HG03095 (cell line): ENCODE measurements at regions not wholly inside any gene's neighbourhood (a gene's known extent, or its start where the extent isn't known, plus 50 kb on each side); places are given as distances from the start of the nearest gene placed in this dataset.

ENCODE experiments used
- ATAC-seq: cut with Tn5 transposase; IDR thresholded peaks from one replicate; pipeline ENCODE4 v1.9.1; 2021; ENCODE audit warnings: moderate library complexity; ENCODE audit not compliant: unreplicated experiment

DNA sequence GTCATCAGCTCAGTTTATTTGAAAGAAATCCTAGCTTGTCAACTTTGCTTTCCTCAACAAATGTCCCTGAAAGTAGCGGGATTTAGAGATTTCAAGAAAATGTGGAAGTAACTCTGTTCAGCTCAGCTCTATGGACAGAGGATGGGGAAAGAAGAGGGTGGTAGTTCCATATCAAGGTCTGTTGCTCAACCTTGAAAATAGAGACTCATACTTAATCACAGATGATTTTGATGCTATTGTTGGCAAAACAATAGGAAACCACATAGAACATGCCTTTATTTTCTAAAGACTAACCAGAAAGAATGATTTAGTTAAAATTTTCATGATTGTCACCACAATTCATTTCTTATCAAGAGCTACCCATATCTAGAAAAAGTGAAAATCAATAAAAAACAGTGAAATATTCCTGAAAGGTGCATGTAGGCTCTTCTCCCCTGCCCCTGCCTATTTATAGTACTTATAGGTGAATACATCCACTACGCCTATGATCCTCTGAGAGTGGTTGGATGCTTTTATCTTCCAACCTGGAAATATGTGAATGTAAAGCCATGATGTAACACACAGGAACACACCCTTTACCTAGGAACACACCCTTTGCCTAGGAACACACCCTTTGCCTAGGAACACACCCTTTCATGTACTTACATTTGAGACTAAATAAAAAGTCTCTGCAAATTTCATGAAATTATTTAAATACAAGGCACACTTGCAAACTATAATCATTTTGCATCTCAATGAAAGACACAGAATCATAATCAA is 65.8 kb downstream of the ETAA1 start:
- no peak for ATAC-seq

- no peak for ATAC-seq
Measured at GRCh38 chr2:67463810-67464209, 66.7 kb downstream of the ETAA1 start.

DNA sequence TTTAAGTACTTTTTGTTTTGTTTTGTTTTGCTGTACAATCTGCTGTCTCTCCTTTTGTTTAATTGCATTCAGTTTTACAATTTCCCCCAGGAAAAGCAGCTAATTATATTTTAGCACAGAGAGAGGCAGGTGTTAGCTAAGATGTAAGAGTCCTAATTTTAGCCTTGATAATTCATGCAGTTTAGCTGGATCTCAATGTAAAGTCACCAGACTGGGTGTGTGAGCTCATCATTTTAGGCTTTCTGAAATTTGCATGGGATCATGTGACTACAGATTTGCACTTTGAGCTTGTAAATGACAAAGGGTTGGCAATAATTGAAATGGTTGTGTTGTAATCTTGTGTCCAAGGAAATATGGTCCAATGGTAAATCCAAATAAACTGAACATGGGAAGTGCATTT is 68.5 kb downstream of the ETAA1 start:
- no peak for ATAC-seq

GRCh38 chr2:67466734-67467133 is 69.6 kb downstream of the ETAA1 start:
- no peak for ATAC-seq

DNA sequence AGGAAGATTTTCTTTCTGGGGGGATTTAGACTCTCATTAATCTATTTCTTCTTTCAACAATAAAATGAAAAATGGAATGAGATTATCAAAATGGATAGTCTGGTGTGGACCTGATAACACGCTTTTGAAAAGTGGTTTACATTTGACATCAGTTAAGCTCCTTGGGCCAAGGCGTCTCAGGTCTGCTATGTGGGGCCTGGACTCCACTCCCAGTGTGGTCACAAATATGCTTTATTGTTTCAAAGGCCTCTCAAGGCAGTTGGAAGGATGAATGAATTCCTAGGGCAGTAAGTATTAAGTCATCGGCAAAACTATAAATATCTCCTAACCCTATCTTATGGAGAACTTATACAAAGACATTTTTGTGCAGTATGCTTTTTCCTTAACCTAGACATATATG is 74.5 kb downstream of the ETAA1 start:
- ATAC-seq = no peak

- ATAC-seq = no peak
Measured at GRCh38 chr2:67476809-67477790, 80.0 kb downstream of the ETAA1 start.

GRCh38 chr2:67479261-67479660 is 82.1 kb downstream of the ETAA1 start:
- no peak for ATAC-seq

DNA sequence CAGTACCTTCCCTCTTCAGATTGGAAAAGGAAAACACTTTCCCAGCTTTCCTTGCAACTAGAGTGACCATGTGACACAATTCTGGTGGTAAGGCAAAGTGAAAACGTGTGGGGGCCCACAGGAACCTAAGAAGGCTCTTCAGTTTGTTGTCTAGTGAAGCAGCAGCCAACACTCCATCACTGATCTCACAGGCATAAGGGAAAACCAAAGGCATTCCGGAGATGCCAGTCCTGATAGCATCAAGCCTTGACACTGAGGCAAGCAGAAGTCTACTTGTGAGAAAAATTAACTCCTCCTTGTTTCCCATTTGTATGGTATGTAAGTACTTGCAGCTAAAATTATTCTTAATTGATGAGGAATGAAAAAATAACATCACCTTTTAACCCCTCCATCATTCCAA is 88.3 kb downstream of the ETAA1 start:
- ATAC-seq = no peak

DNA sequence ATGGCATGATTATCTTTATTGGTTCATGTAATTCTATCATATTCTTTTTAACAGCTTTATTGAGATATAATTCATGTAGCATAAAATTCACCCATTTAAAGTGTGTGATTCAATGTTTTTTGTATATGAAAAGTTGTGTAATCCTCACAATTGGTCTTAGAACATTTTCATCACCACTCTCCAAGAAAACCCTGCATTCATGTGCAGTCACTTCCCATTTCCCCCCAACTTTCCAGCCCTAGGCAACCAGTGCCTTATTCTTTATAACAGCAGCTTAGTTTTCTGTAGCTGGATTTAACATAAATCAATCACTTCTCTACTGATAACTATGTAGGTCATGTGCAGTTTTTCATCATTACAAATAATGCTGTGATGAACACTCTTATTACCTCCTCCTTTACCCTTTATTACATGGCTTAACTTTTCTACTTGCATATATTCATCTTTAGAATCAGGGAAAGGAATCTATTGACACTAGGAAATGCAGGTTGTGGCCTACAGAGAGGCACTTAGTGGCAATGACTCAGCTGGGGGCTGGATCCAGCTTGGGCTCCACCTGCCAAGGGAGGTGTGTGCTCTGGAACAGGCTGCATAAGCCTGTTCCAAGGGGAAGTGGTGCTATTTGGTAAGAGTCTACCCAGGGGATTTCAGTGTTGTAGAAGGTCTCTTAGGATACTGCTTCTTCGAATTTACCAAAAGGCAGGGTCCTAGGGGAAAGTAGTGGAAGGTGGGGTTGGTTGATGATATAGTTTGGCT is 89.1 kb downstream of the ETAA1 start:
- ATAC-seq = no peak

- ATAC-seq = no peak
Measured at GRCh38 chr2:67487993-67488392, 90.9 kb downstream of the ETAA1 start.

GRCh38 chr2:67489396-67489795 is 92.3 kb downstream of the ETAA1 start:
- no peak for ATAC-seq

DNA sequence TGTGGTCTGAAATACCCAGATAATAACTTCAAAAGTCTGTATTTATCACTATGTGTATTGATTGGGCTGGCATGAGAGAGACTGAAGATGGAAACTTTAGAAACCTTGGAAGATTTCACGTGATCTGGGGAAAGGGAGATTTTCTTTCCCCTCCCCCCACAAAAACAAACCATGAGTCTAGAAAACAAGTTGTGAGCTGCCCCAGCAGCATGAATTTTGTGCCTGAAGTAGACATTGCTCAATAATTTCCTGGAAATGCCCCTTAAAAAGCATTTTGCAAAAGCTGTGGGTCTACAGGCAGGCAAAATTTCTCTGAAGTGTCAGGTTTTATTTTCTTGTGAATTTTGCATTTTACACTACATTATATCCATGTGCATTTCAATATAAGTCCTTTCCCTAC is 101.8 kb downstream of the ETAA1 start:
- no peak for ATAC-seq

GRCh38 chr2:67499989-67500388 is 102.9 kb downstream of the ETAA1 start:
- no peak for ATAC-seq

GRCh38 chr2:67500541-67500940 is 103.4 kb downstream of the ETAA1 start:
- no peak for ATAC-seq

- ATAC-seq = no peak
Measured at GRCh38 chr2:67502346-67503065, 105.4 kb downstream of the ETAA1 start.

DNA sequence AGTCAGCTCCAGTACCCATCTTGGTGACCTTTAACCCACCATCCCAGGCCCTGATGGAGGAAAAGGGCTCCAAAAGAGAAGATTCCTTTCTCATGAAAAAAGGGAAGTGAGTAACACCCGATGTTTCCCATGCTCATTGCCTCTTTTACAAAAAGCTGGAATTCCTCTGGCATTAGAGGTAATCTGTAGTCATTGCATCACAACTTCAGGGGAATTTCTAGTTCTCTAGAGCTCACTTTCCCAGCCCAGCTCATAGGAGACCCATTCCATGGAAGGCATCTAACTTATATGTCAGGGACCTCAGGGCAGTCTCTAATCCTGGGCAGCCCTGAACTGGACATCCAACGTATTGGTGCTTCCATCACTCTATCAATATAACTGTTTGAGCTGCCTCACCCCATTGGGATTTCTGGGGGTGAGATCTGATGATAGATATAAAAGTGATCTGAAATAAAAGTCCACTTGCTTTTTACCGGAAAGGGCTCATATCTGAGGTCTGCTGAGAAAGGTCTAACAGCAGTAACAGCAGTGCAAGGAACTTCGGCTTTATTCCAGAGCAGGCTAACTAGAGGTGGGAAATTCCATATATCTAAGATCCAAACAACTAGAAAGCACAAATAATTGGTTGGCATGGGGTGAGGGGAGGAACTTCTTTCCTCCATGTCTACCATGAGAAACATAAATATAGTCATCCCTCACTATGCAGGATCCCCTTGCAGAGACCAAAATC is 106.1 kb downstream of the ETAA1 start:
- no peak for ATAC-seq

GRCh38 chr2:67510745-67511144 is 113.6 kb downstream of the ETAA1 start:
- ATAC-seq = no peak

DNA sequence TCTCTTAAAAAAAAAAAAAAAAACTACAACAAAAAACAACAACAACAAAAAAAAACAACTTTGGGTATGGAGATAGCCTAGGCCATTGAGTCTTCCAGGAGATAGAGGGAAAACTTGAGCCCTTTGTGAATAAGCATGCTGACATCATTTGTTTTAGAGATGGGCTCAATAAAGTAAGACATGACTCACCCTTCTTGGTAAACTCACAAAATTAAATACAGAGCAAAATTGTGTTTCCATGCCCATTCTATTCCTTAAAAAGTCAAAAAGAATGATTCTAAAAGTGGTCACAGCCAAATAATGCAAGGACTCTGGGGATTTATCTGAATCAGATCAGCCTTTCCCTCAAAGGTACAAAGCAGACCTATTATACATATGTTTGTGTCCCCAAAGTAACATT is 117.4 kb downstream of the ETAA1 start:
- no peak for ATAC-seq

- no peak for ATAC-seq
Measured at GRCh38 chr2:67515056-67515455, 117.9 kb downstream of the ETAA1 start.

DNA sequence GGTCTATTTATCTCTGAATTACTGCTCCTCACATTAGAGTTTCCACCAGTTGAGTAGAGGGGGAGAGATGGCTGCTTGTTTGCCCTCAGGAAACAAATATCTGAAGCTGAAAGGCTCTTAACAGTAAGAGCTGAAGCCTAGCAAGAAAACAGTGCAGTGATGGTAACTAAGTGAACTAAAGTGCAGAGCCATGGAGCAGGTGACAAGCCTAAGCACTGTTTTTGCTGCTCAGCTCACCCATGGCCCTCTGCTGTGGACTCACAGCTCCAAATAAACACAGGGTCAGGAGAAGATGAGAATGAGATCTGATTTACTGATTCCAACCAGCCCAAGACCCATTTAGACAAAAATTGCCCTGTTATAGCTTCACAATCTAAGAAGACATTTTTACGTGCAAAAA is 118.4 kb downstream of the ETAA1 start:
- no peak for ATAC-seq
